Naive B cell (primary cell): ENCODE measurements at regions not wholly inside any gene's neighbourhood (a gene's known extent, or its start where the extent isn't known, plus 50 kb on each side); places are given as distances from the start of the nearest gene placed in this dataset.

ENCODE experiments used
- ATAC-seq, 2 donors: fragments of 150-1000 bp; cut with Tn5 transposase; 2 replicates each; pipeline ENCODE4 v1.10.0; 2021; ENCODE audit warnings: low read depth in 2 of 2, mild to moderate bottlenecking in 2 of 2, moderate library complexity in 2 of 2
- DNase-seq: peaks from one replicate; pipeline ENCODE4 v3.0.0; 2022
- H3K27ac Mint-ChIP-seq, 6 donors: one replicate each; pipeline ENCODE4 v1.8.0; 2020 to 2022; ENCODE audit warnings: mild to moderate bottlenecking in 6 of 6, mixed read lengths in 6 of 6, moderate library complexity in 5 of 6, inconsistent platforms in 2 of 6
- H3K27me3 Mint-ChIP-seq, 3 donors: one replicate each; pipeline ENCODE4 v1.8.0; 2021 to 2022; ENCODE audit warnings: mixed read lengths in 3 of 3, mild to moderate bottlenecking in 1 of 3
- H3K36me3 Mint-ChIP-seq, 2 donors: one replicate each; pipeline ENCODE4 v1.8.0; 2020 to 2022; ENCODE audit warnings: mixed read lengths in 2 of 2, inconsistent platforms in 1 of 2, mild to moderate bottlenecking in 1 of 2
- H3K4me1 Mint-ChIP-seq, 3 donors: one replicate each; pipeline ENCODE4 v1.8.0; 2020 to 2022; ENCODE audit warnings: mixed read lengths in 3 of 3, inconsistent platforms in 1 of 3, mild to moderate bottlenecking in 1 of 3, moderate library complexity in 1 of 3
- H3K4me3 Mint-ChIP-seq, 8 donors: one replicate each; pipeline ENCODE4 v1.8.0; 2020 to 2022; ENCODE audit warnings: mild to moderate bottlenecking in 8 of 8, mixed read lengths in 8 of 8, moderate library complexity in 8 of 8, inconsistent platforms in 2 of 8
- H3K9me3 Mint-ChIP-seq, 7 donors: one replicate each; pipeline ENCODE4 v1.8.0; 2020 to 2022; ENCODE audit warnings: mixed read lengths in 7 of 7, mild to moderate bottlenecking in 5 of 7, inconsistent platforms in 2 of 7, moderate library complexity in 1 of 7

DNA sequence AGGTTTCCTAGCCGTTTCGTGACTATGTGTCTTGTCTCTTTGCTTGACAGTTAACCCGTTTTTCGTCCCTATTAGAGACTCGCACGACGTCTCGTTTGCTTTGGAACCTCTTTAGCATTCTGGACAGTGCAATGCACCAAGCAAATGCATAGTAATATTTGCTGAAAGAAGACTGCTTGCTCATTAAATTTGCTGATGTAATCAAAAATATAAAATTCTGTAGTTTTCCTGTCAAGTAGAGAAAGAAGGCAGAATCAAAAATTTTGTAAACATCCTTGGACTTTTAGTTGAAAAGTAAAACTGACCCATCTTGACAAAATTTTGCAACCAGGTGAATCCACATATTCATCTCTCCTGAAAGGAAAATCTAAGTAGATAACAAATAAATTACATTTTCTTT lies 106.9 kb upstream of the RAPGEF2 start:
- H3K4me1 Mint-ChIP-seq, result peaks cover 0 to 5% (median 4%) of the 10 kb centered on the region in 3 donors
- ATAC-seq (no peak), DNase-seq (no peak)
- H3K27me3 Mint-ChIP-seq, result peaks cover 3 to 8% (median 7%) of the 10 kb centered on the region in 3 donors
- no peaks in the 10 kb centered on the region for H3K36me3 Mint-ChIP-seq
- H3K4me3 Mint-ChIP-seq, result no peak overlapping the region
- no peaks in the 10 kb centered on the region for H3K9me3 Mint-ChIP-seq
- no peak overlapping the region for H3K27ac Mint-ChIP-seq

DNA sequence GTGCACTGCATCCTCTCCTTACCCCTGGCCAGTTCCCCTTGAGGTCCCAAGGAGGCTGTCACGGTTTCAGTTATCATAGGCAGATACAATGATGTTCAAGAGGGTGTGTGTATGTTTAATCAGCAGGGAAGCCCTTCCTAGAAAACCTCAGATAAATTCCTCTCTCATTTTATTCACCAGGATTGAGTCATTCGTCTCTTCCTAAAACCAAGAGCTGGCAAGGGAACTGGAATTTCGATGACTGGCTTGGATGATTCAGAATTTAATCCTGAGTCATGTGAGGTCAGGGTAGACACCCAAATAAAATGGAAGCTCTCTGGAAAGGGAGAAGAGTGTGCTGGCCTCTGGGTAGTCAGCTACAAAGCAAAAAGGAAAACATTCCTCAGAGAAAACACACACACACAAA lies 106.2 kb upstream of the RAPGEF2 start:
- peaks cover 0 to 5% (median 4%) of the 10 kb centered on the region in 3 donors for H3K4me1 Mint-ChIP-seq
- ATAC-seq (no peak), DNase-seq (no peak)
- peaks cover 0 to 9% (median 9%) of the 10 kb centered on the region in 3 donors for H3K27me3 Mint-ChIP-seq
- peaks cover 0 to 5% (median 2%) of the 10 kb centered on the region in 7 donors for H3K9me3 Mint-ChIP-seq
- no peak overlapping the region for H3K27ac Mint-ChIP-seq
- no peaks in the 10 kb centered on the region for H3K36me3 Mint-ChIP-seq
- H3K4me3 Mint-ChIP-seq, result no peak overlapping the region

GRCh38 chr4:158997660-158998349 lies 105.1 kb upstream of the RAPGEF2 start:
- H3K36me3 Mint-ChIP-seq, result no peaks in the 10 kb centered on the region
- no peak for DNase-seq
- no peak overlapping the region for H3K27ac Mint-ChIP-seq
- H3K4me3 Mint-ChIP-seq, result no peak overlapping the region
- H3K27me3 Mint-ChIP-seq, result peaks cover 0 to 15% (median 9%) of the 10 kb centered on the region in 3 donors
- peaks cover 0 to 5% (median 4%) of the 10 kb centered on the region in 3 donors for H3K4me1 Mint-ChIP-seq
- H3K9me3 Mint-ChIP-seq, result peaks cover 0 to 9% (median 6%) of the 10 kb centered on the region in 7 donors
- ATAC-seq, result no peak

- ATAC-seq (no peak), DNase-seq (no peak)
- Mint-ChIP-seq H3K27me3 (peaks cover 7 to 22% (median 13%) of the 10 kb centered on the region in 3 donors), H3K36me3 (no peaks in the 10 kb centered on the region), H3K4me1 (peaks cover 0 to 5% (median 4%) of the 10 kb centered on the region in 3 donors), H3K9me3 (peaks cover 0 to 9% (median 6%) of the 10 kb centered on the region in 7 donors), H3K27ac (no peak overlapping the region), H3K4me3 (no peak overlapping the region)
These were observed 104.3 kb upstream of the RAPGEF2 start for GRCh38 chr4:158998624-158999023.

DNA sequence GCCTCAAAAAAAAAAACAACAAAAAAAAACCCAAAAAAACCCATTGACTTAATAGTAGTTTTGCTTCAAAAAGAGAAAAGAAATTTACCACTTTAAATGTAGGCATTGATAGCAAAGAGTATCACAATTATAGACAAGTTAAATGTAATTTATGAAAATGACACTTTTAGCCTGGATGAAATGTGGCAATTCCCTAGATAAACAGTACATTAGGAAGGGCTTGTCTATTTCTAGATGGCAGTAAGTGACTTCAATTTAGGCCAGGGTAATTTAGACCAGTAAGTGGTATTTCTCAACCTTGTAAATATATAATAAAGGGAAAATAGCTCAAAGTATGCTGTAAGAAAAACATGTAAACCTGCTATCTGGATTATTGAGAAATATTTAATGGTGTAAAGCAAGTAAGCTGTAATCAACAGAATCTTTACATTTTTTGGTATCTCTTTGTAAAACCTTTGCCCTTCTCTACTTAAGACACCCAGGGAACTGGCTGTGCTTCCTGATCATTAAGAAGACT lies 103.7 kb upstream of the RAPGEF2 start:
- H3K4me3 Mint-ChIP-seq, result no peak overlapping the region
- DNase-seq (no peak), ATAC-seq (no peak)
- H3K27me3 Mint-ChIP-seq, result peaks cover 8 to 18% (median 11%) of the 10 kb centered on the region in 3 donors
- no peaks in the 10 kb centered on the region for H3K4me1 Mint-ChIP-seq
- H3K27ac Mint-ChIP-seq, result no peak overlapping the region
- H3K9me3 Mint-ChIP-seq, result peaks cover 0 to 9% (median 6%) of the 10 kb centered on the region in 7 donors
- H3K36me3 Mint-ChIP-seq, result no peaks in the 10 kb centered on the region

DNA sequence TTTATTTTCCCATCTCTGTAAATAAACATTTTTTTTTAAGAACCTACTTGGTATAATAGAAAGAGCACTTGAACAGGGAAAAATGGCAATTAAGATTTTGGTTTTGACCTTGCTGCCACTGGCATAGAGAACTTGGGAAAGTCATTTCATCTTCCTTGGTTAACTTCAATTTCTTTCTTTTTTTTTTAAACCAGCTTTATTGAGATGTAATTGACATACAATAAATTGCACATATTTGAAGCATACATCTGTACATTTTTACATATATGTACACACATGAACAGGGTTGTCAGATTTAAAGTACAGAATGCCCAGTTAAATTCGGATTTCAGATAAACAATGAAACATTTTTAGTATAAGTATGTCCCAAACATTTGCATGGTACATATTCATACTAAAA lies 103.0 kb upstream of the RAPGEF2 start:
- ATAC-seq (no peak), DNase-seq (no peak)
- H3K27ac Mint-ChIP-seq, result no peak overlapping the region
- peaks cover 8 to 18% (median 11%) of the 10 kb centered on the region in 3 donors for H3K27me3 Mint-ChIP-seq
- no peaks in the 10 kb centered on the region for H3K36me3 Mint-ChIP-seq
- no peaks in the 10 kb centered on the region for H3K4me1 Mint-ChIP-seq
- H3K9me3 Mint-ChIP-seq, result peaks cover 0 to 9% (median 6%) of the 10 kb centered on the region in 7 donors
- H3K4me3 Mint-ChIP-seq, result no peak overlapping the region

DNA sequence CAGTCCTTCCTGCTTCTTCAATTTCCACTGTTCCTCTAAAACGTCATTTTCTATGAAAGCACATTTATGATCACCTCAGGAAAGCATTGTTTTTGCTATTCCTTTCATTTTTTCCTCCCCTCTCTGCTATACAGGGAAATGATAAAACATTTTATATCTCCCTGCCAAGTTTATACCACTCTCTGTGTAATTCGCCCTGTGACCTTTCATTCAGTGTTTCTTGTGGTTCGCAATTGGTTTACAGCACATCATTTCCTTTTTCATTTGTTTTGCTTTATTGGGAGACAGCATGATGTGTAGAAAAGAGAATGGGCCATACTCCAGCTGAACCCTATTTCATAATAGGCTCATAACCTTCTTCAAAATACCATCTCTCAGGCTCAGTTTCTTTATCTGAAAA lies 99.9 kb upstream of the RAPGEF2 start:
- Mint-ChIP-seq H3K36me3 (no peaks in the 10 kb centered on the region), H3K9me3 (peaks cover 0 to 9% (median 6%) of the 10 kb centered on the region in 7 donors), H3K27ac (no peak overlapping the region), H3K4me3 (no peak overlapping the region), H3K27me3 (peaks cover 15 to 18% (median 17%) of the 10 kb centered on the region in 3 donors), H3K4me1 (no peaks in the 10 kb centered on the region)
- DNase-seq (no peak), ATAC-seq (no peak)

DNA sequence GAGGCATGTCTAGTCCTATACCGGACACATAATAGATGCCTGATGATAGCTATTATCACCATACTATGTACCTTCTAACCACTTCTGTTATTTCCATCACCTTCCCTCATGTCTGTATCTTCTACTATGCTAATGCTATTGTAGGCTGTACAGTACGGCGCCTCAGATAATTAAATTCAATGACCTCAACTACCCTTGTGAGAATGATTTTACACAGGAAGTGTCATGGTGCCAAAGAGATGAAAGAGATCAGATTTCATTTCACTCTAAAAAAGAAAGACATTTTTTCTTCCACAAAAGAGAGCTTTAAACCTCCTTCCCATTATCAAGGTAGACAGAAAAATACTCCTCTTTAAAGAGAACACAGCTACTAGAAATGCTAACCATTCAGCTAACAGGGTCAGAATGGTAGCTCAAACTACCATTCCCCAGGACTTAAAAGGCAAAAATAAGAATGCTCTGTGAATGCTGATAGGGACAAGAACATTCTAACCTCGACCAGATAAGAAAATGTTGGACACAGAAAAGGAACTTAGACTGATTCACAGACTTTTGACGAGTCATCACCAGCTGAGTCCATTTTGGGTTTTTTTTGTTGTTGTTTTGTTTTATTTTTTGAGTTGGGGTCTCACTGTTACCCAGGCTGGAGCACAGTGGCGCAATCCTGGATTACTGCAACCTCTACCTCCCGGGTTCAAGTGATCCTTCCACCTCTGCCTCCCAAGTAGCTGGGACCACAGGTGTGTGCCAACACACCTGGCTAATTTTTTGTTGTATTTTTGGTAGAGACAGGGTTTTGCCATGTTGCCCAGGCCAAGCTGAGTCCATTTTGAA lies 99.2 kb upstream of the RAPGEF2 start:
- peaks cover 0 to 9% (median 6%) of the 10 kb centered on the region in 7 donors for H3K9me3 Mint-ChIP-seq
- no peaks in the 10 kb centered on the region for H3K36me3 Mint-ChIP-seq
- ATAC-seq, result no peak
- peaks cover 15 to 20% (median 18%) of the 10 kb centered on the region in 3 donors for H3K27me3 Mint-ChIP-seq
- no peak overlapping the region for H3K27ac Mint-ChIP-seq
- H3K4me3 Mint-ChIP-seq, result no peak overlapping the region
- DNase-seq, result no peak
- H3K4me1 Mint-ChIP-seq, result no peaks in the 10 kb centered on the region

- Mint-ChIP-seq H3K9me3 (peaks cover 0 to 9% (median 6%) of the 10 kb centered on the region in 7 donors), H3K36me3 (no peaks in the 10 kb centered on the region), H3K27me3 (peaks cover 15 to 29% (median 27%) of the 10 kb centered on the region in 3 donors), H3K27ac (no peak overlapping the region), H3K4me3 (no peak overlapping the region), H3K4me1 (no peaks in the 10 kb centered on the region)
- DNase-seq (no peak), ATAC-seq (no peak)
These were observed 96.7 kb upstream of the RAPGEF2 start for GRCh38 chr4:159006202-159006601.

GRCh38 chr4:159008671-159009070 lies 94.2 kb upstream of the RAPGEF2 start:
- no peaks in the 10 kb centered on the region for H3K36me3 Mint-ChIP-seq
- DNase-seq (no peak), ATAC-seq (no peak)
- H3K4me1 Mint-ChIP-seq, result no peaks in the 10 kb centered on the region
- no peak overlapping the region for H3K4me3 Mint-ChIP-seq
- peaks cover 12 to 21% (median 13%) of the 10 kb centered on the region in 3 donors for H3K27me3 Mint-ChIP-seq
- no peaks in the 10 kb centered on the region for H3K9me3 Mint-ChIP-seq
- no peak overlapping the region for H3K27ac Mint-ChIP-seq

- H3K36me3 Mint-ChIP-seq, result no peaks in the 10 kb centered on the region
- ATAC-seq (no peak), DNase-seq (no peak)
- H3K27me3 Mint-ChIP-seq, result peaks cover 14 to 21% (median 15%) of the 10 kb centered on the region in 3 donors
- H3K27ac Mint-ChIP-seq, result no peak overlapping the region
- no peaks in the 10 kb centered on the region for H3K9me3 Mint-ChIP-seq
- no peaks in the 10 kb centered on the region for H3K4me1 Mint-ChIP-seq
- no peak overlapping the region for H3K4me3 Mint-ChIP-seq
These were observed 93.4 kb upstream of the RAPGEF2 start for GRCh38 chr4:159009521-159009920.

- H3K27me3 Mint-ChIP-seq, result peaks cover 14 to 21% (median 15%) of the 10 kb centered on the region in 3 donors
- DNase-seq, result no peak
- ATAC-seq, result no peak
- no peaks in the 10 kb centered on the region for H3K36me3 Mint-ChIP-seq
- H3K4me3 Mint-ChIP-seq, result no peak overlapping the region
- H3K27ac Mint-ChIP-seq, result no peak overlapping the region
- no peaks in the 10 kb centered on the region for H3K4me1 Mint-ChIP-seq
- H3K9me3 Mint-ChIP-seq, result no peaks in the 10 kb centered on the region
These were observed 92.8 kb upstream of the RAPGEF2 start for GRCh38 chr4:159010100-159010499.

DNA sequence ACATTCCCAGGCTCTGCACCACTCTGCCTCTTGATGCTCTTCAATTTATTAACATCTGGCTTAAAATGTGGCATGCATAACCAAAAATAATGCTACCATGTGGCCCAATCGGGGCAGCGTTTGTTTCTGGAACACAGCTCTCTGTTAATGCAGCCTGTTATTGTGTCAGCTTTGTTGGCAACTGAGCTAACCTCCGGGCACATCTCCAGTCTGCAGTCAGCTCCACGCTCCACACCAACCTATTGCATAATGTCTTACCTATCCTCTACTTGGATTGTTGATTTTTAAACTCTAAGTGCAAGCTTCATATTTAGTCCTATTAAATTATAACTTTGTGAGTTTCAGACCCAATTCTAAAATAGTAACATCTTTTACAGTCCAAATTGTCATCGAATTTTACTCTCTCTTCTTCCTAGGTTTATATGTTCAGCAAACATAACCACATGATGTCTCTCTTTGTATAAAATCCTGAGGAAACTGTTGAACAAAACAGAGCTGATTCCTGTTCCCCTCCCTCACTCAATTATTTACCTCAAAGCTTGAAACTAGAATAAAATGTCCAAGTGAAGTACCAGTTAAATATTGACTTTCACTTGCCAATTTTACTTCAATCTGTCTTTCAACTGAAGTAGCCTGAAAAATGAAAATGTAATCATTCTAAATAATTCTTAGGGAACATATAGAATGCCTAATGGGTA lies 92.2 kb upstream of the RAPGEF2 start:
- Mint-ChIP-seq H3K9me3 (no peaks in the 10 kb centered on the region), H3K4me3 (no peak overlapping the region), H3K4me1 (no peaks in the 10 kb centered on the region), H3K27ac (no peak overlapping the region), H3K36me3 (no peaks in the 10 kb centered on the region), H3K27me3 (peaks cover 14 to 21% (median 15%) of the 10 kb centered on the region in 3 donors)
- DNase-seq (no peak), ATAC-seq (no peak)
